ENCODE measurements at regions not wholly inside any gene's neighbourhood (a gene's known extent, or its start where the extent isn't known, plus 50 kb on each side); places are given as distances from the start of the nearest gene placed in this dataset.
"Not testable (repeated sequence)": the region's sequence is repeated elsewhere in the genome, so short reads cannot be mapped to it uniquely, and the experiment has no call there.

GRCh38 chr3:125697126-125697525 is 101.8 kb upstream of the OSBPL11 start:
- not testable (repeated sequence) for TF ChIP-seq EZH2phosphoT487 (IDR thresholded peaks at IDR 0.05; ENCODE audit: insufficient read depth, low read depth); EZH2 (IDR thresholded peaks at IDR 0.05; ENCODE audit: insufficient read depth, poor library complexity, severe bottlenecking)

Data from GM23248 (cell line).